Uterus (tissue), 2 donors: ENCODE measurements at regions not wholly inside any gene's neighbourhood (a gene's known extent, or its start where the extent isn't known, plus 50 kb on each side); places are given as distances from the start of the nearest gene placed in this dataset.
"Not testable (repeated sequence)": the region's sequence is repeated elsewhere in the genome, so short reads cannot be mapped to it uniquely, and the experiment has no call there.

Experiments used
- CTCF ChIP-seq, 4 experiments: fragments of 200-600 bp in 2 of 4; fragments of 450-650 bp in 2 of 4; sonication (generic) in 2 of 4; IDR thresholded peaks; one replicate each; pipeline ENCODE4 v1.5.1; 2016 to 2019; ENCODE audit warnings: antibody characterized with exemption in 4 of 4, mild to moderate bottlenecking in 2 of 4, moderate library complexity in 1 of 4
- POLR2A ChIP-seq, 2 donors: fragments of 450-650 bp; IDR thresholded peaks; one replicate each; pipeline ENCODE4 v1.6.1; 2016; ENCODE audit warnings: antibody characterized with exemption in 2 of 2, mild to moderate bottlenecking in 1 of 2, moderate library complexity in 1 of 2

GRCh38 chr6:68056596-68056995 lies 578.5 kb upstream of the ADGRB3 start:
- not testable (repeated sequence) for TF ChIP-seq CTCF, POLR2A (IDR thresholded peaks at IDR 0.05)
